ENCODE measurements at regions not wholly inside any gene's neighbourhood (a gene's known extent, or its start where the extent isn't known, plus 50 kb on each side); places are given as distances from the start of the nearest gene placed in this dataset.

GRCh38 chr3:197447057-197447456, 108.7 kb downstream of the BDH1 start:
- Histone ChIP-seq H3K27ac (ENCODE audit: low read length) (no peak overlapping the region), H3K27me3 (ENCODE audit: control insufficient read depth, insufficient read depth, low read length) (no peaks in the 10 kb centered on the region), H3K36me3 (ENCODE audit: control insufficient read depth, insufficient read depth, low read length) (no peaks in the 10 kb centered on the region), H3K4me1 (ENCODE audit: control insufficient read depth, insufficient read depth, low read length) (peaks cover 2% of the 10 kb centered on the region; the same call in 1 of the 2 replicates), H3K9me3 (ENCODE audit: control insufficient read depth, insufficient read depth, low read length) (no peaks in the 10 kb centered on the region), H3K4me3 (ENCODE audit: low read length) (no peak overlapping the region)
- no CpG with 5 or more reads among the region's 7 CpGs for WGBS (ENCODE audit: insufficient coverage, insufficient read length)
- DNase-seq (ENCODE audit: low read depth, low spot score): no peak

- H3K9me3 ChIP-seq (ENCODE audit: control insufficient read depth, insufficient read depth, low read length): no peaks in the 10 kb centered on the region
- H3K36me3 ChIP-seq (ENCODE audit: control insufficient read depth, insufficient read depth, low read length): no peaks in the 10 kb centered on the region
- no CpG with 5 or more reads among the region's 9 CpGs for WGBS (ENCODE audit: insufficient coverage, insufficient read length)
- no peak overlapping the region for H3K27ac ChIP-seq (ENCODE audit: low read length)
- DNase-seq (ENCODE audit: low read depth, low spot score): no peak
- peaks cover 2% of the 10 kb centered on the region; the same call in 1 of the 2 replicates for H3K4me1 ChIP-seq (ENCODE audit: control insufficient read depth, insufficient read depth, low read length)
- no peak overlapping the region for H3K4me3 ChIP-seq (ENCODE audit: low read length)
- no peaks in the 10 kb centered on the region for H3K27me3 ChIP-seq (ENCODE audit: control insufficient read depth, insufficient read depth, low read length)
Observed at GRCh38 chr3:197446700-197447056, 109.1 kb downstream of the BDH1 start.

DNA sequence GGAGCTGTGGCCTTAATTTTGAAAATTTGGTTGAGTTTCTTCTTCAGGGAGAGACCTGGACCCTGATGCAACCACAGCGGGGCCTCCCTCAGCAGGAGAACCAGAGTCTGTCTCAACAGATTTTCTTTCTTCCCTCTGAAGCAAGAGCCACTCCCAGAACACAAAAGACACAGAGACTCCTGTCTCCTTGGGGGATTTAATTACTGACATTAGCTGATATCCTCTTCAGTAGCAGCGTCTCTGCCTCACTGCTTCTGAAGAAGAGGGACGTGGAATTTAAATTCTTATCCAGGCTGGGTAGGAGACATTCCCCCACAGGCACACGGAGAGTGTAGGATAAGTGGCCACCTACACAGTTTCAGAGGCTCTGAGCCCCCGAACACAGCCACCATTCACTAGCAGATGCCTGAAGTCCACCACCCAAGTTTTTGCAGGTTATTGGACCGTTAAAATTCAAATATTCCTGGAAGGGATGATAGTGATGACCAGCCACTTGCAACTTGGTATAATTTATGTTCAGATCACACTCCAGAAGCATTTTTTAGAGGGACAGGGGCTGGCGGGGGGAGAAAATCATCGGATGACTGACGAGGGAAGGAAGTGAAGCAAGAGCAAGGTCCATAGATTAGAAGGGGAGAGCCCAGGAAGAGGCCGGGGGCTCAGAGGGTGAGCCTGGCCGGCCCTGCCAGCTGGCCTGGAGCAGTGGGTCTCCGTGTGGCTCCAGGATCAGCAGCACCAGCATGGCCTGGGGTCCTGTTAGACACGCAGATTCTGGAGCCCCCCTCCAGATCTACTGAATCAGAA, 109.7 kb downstream of the BDH1 start:
- Histone ChIP-seq H3K4me1 (ENCODE audit: control insufficient read depth, insufficient read depth, low read length) (peaks cover 2% of the 10 kb centered on the region; the same call in 1 of the 2 replicates), H3K4me3 (ENCODE audit: low read length) (no peak overlapping the region), H3K9me3 (ENCODE audit: control insufficient read depth, insufficient read depth, low read length) (no peaks in the 10 kb centered on the region), H3K27me3 (ENCODE audit: control insufficient read depth, insufficient read depth, low read length) (no peaks in the 10 kb centered on the region), H3K27ac (ENCODE audit: low read length) (no peak overlapping the region), H3K36me3 (ENCODE audit: control insufficient read depth, insufficient read depth, low read length) (no peaks in the 10 kb centered on the region)
- WGBS (ENCODE audit: insufficient coverage, insufficient read length): no CpG with 5 or more reads among the region's 13 CpGs
- no peak for DNase-seq (ENCODE audit: low read depth, low spot score)

GRCh38 chr3:197444793-197445379, 110.9 kb downstream of the BDH1 start:
- WGBS (ENCODE audit: insufficient coverage, insufficient read length): no CpG with 5 or more reads among the region's 14 CpGs
- peaks cover 2% of the 10 kb centered on the region; the same call in 1 of the 2 replicates for H3K4me1 ChIP-seq (ENCODE audit: control insufficient read depth, insufficient read depth, low read length)
- no peak overlapping the region for H3K4me3 ChIP-seq (ENCODE audit: low read length)
- no peaks in the 10 kb centered on the region for H3K9me3 ChIP-seq (ENCODE audit: control insufficient read depth, insufficient read depth, low read length)
- no peaks in the 10 kb centered on the region for H3K27me3 ChIP-seq (ENCODE audit: control insufficient read depth, insufficient read depth, low read length)
- DNase-seq (ENCODE audit: low read depth, low spot score): no peak
- H3K27ac ChIP-seq (ENCODE audit: low read length): no peak overlapping the region
- no peaks in the 10 kb centered on the region for H3K36me3 ChIP-seq (ENCODE audit: control insufficient read depth, insufficient read depth, low read length)

DNA sequence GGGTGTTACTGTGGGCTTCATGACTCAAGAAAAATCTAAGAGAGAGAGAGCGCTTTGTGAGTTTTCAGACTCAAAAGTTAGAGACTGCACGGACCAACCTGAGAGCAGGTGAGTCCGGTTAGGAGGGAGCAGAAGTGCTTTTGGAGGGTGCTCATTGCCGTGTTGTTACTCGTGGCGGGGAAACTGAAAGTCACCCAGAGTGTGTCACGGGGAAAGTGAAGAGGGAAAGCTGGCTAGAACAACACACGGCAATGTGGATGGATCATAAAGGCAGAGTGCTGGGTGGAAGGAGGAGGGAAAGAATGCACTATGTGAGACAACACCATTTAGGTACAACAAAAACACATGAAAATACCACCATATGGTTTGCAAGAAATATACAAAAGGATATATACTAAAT, 112.3 kb downstream of the BDH1 start:
- no peaks in the 10 kb centered on the region for H3K27me3 ChIP-seq (ENCODE audit: control insufficient read depth, insufficient read depth, low read length)
- no peaks in the 10 kb centered on the region for H3K36me3 ChIP-seq (ENCODE audit: control insufficient read depth, insufficient read depth, low read length)
- H3K4me3 ChIP-seq (ENCODE audit: low read length): no peak overlapping the region
- H3K4me1 ChIP-seq (ENCODE audit: control insufficient read depth, insufficient read depth, low read length): peaks cover 2% of the 10 kb centered on the region; the same call in 1 of the 2 replicates
- H3K9me3 ChIP-seq (ENCODE audit: control insufficient read depth, insufficient read depth, low read length): no peaks in the 10 kb centered on the region
- no peak for DNase-seq (ENCODE audit: low read depth, low spot score)
- H3K27ac ChIP-seq (ENCODE audit: low read length): no peak overlapping the region
- no CpG with 5 or more reads among the region's 8 CpGs for WGBS (ENCODE audit: insufficient coverage, insufficient read length)

DNA sequence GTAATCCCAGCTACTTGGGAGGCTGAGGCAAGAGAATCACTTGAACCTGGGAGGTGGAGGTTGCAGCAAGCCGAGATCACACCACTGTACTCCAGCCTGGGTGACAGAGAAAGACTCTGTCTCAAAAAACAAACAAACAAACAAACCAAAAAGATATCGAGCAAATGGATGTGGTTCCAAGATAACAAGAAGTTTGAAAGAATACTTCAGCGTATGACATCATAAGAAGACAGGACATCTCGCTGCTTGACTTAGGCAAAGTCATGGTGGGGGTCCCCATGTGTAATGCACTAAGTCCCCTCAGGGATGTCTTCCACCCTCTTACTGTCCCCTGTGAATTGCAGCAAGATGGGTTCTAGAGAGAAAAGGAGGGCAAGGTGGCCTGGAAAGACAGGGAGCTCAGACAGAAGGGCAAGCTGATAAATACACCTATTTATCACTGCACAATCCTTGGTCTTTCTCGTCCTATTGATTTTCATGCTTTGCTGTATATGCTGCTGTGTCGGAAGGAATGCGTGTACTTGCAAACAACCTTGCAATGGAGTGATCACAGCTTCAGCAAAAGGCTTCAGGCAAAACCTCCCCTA, 115.0 kb downstream of the BDH1 start:
- H3K27me3 ChIP-seq (ENCODE audit: control insufficient read depth, insufficient read depth, low read length): no peaks in the 10 kb centered on the region
- H3K4me3 ChIP-seq (ENCODE audit: low read length): no peak overlapping the region
- H3K27ac ChIP-seq (ENCODE audit: low read length): no peak overlapping the region
- DNase-seq (ENCODE audit: low read depth, low spot score): no peak
- H3K9me3 ChIP-seq (ENCODE audit: control insufficient read depth, insufficient read depth, low read length): no peaks in the 10 kb centered on the region
- no peaks in the 10 kb centered on the region for H3K4me1 ChIP-seq (ENCODE audit: control insufficient read depth, insufficient read depth, low read length)
- WGBS (ENCODE audit: insufficient coverage, insufficient read length): no CpG with 5 or more reads among the region's 7 CpGs
- no peaks in the 10 kb centered on the region for H3K36me3 ChIP-seq (ENCODE audit: control insufficient read depth, insufficient read depth, low read length)

GRCh38 chr3:197438906-197439305, 116.9 kb downstream of the BDH1 start:
- no peak for DNase-seq (ENCODE audit: low read depth, low spot score)
- H3K36me3 ChIP-seq (ENCODE audit: control insufficient read depth, insufficient read depth, low read length): no peaks in the 10 kb centered on the region
- H3K4me1 ChIP-seq (ENCODE audit: control insufficient read depth, insufficient read depth, low read length): no peaks in the 10 kb centered on the region
- no peak overlapping the region for H3K4me3 ChIP-seq (ENCODE audit: low read length)
- no CpG with 5 or more reads among the region's 3 CpGs for WGBS (ENCODE audit: insufficient coverage, insufficient read length)
- no peaks in the 10 kb centered on the region for H3K9me3 ChIP-seq (ENCODE audit: control insufficient read depth, insufficient read depth, low read length)
- H3K27ac ChIP-seq (ENCODE audit: low read length): no peak overlapping the region
- no peaks in the 10 kb centered on the region for H3K27me3 ChIP-seq (ENCODE audit: control insufficient read depth, insufficient read depth, low read length)

- Histone ChIP-seq H3K36me3 (ENCODE audit: control insufficient read depth, insufficient read depth, low read length) (no peaks in the 10 kb centered on the region), H3K9me3 (ENCODE audit: control insufficient read depth, insufficient read depth, low read length) (no peaks in the 10 kb centered on the region; the same call in 1 of the 2 replicates), H3K27ac (ENCODE audit: low read length) (no peak overlapping the region), H3K4me3 (ENCODE audit: low read length) (no peak overlapping the region), H3K4me1 (ENCODE audit: control insufficient read depth, insufficient read depth, low read length) (no peaks in the 10 kb centered on the region), H3K27me3 (ENCODE audit: control insufficient read depth, insufficient read depth, low read length) (no peaks in the 10 kb centered on the region)
- DNase-seq (ENCODE audit: low read depth, low spot score): no peak
- no CpG with 5 or more reads among the region's 3 CpGs for WGBS (ENCODE audit: insufficient coverage, insufficient read length)
Observed at GRCh38 chr3:197435426-197435825, 120.3 kb downstream of the BDH1 start.

- no peak for DNase-seq (ENCODE audit: low read depth, low spot score)
- Histone ChIP-seq H3K27me3 (ENCODE audit: control insufficient read depth, insufficient read depth, low read length) (no peaks in the 10 kb centered on the region), H3K4me3 (ENCODE audit: low read length) (no peak overlapping the region), H3K27ac (ENCODE audit: low read length) (no peak overlapping the region), H3K36me3 (ENCODE audit: control insufficient read depth, insufficient read depth, low read length) (no peaks in the 10 kb centered on the region), H3K9me3 (ENCODE audit: control insufficient read depth, insufficient read depth, low read length) (no peaks in the 10 kb centered on the region; the same call in 1 of the 2 replicates), H3K4me1 (ENCODE audit: control insufficient read depth, insufficient read depth, low read length) (no peaks in the 10 kb centered on the region)
- no CpG with 5 or more reads among the region's 7 CpGs for whole genome bisulfite sequencing (ENCODE audit: insufficient coverage, insufficient read length)
Observed at GRCh38 chr3:197434830-197435229, 120.9 kb downstream of the BDH1 start.

DNA sequence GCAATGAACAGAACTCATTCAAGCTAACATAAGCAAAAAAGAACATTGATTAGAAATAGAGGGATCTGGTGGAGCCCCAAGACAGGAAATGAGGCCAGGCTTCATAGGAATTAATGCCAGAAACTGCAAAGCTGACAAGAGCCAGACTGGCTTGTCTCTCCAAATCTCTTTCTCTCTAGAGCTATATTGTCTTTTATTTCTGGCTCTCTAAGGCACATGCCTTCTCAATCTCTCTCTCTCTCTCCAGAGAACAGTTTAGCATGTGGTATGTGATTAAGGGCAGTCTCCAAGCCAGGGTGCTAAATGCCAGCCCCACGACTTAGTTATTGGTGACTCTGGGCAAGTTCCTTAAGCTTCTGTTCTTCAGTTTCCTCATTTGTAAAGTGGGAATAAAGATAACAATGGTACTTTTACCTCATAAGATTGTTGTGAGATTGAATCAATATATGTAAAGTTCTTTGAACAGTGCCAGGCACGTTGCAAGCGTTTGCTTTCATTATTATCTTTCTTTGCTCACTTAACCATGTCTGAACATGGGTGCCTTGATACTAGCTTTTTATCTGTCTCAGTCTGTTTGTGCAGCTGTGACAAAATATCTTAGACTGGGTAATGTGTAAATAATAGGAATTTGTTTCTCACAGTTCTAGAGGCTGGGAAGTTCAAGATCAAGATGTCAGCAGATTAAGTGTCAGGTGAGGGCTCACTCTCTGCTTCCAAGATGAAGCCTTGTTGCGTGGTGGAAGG, 123.2 kb downstream of the BDH1 start:
- no peaks in the 10 kb centered on the region for H3K36me3 ChIP-seq (ENCODE audit: control insufficient read depth, insufficient read depth, low read length)
- H3K27ac ChIP-seq (ENCODE audit: low read length): no peak overlapping the region
- no CpG with 5 or more reads among the region's 4 CpGs for WGBS (ENCODE audit: insufficient coverage, insufficient read length)
- H3K4me3 ChIP-seq (ENCODE audit: low read length): no peak overlapping the region
- H3K27me3 ChIP-seq (ENCODE audit: control insufficient read depth, insufficient read depth, low read length): no peaks in the 10 kb centered on the region
- no peak for DNase-seq (ENCODE audit: low read depth, low spot score)
- H3K9me3 ChIP-seq (ENCODE audit: control insufficient read depth, insufficient read depth, low read length): no peaks in the 10 kb centered on the region; the same call in 1 of the 2 replicates
- H3K4me1 ChIP-seq (ENCODE audit: control insufficient read depth, insufficient read depth, low read length): no peaks in the 10 kb centered on the region

All from iPS DF 6.9 (cell line).